Uterus (tissue), 3 donors: ENCODE measurements at regions not wholly inside any gene's neighbourhood (a gene's known extent, or its start where the extent isn't known, plus 50 kb on each side); places are given as distances from the start of the nearest gene placed in this dataset.
"Not testable (repeated sequence)": the region's sequence is repeated elsewhere in the genome, so short reads cannot be mapped to it uniquely, and the experiment has no call there.

Source experiments
- DNase-seq, 2 donors: peaks; one replicate each; pipeline ENCODE4 v3.0.0-alpha.2; 2019 to 2020
- H3K27ac ChIP-seq, 2 donors: fragments of 200-600 bp; sonication (generic); 1 replicate in 1 of 2; 2 replicates in 1 of 2; pipeline ENCODE4 v1.5.1; 2016 to 2018
- H3K27me3 ChIP-seq, 2 donors: fragments of 200-600 bp; sonication (generic); one replicate each; pipeline ENCODE4 v1.5.1; 2018 to 2019; ENCODE audit warnings: control low read depth in 1 of 2
- H3K36me3 ChIP-seq, 2 donors: fragments of 200-600 bp; sonication (generic); one replicate each; pipeline ENCODE4 v1.5.1; 2019; ENCODE audit warnings: control low read depth in 1 of 2
- H3K4me1 ChIP-seq, 2 donors: fragments of 200-600 bp; sonication (generic); one replicate each; pipeline ENCODE4 v1.5.1; 2018 to 2019; ENCODE audit warnings: control low read depth in 1 of 2
- H3K4me3 ChIP-seq, 2 donors: fragments of 200-600 bp; sonication (generic); 1 replicate in 1 of 2; 2 replicates in 1 of 2; pipeline ENCODE4 v1.5.1; 2018 to 2019; ENCODE audit warnings: mild to moderate bottlenecking in 1 of 2
- H3K9me3 ChIP-seq, 2 donors: fragments of 200-600 bp; sonication (generic); one replicate each; pipeline ENCODE4 v1.5.1; 2019; ENCODE audit warnings: control low read depth in 1 of 2
- CTCF ChIP-seq, 4 experiments: fragments of 200-600 bp in 2 of 4; fragments of 450-650 bp in 2 of 4; sonication (generic) in 2 of 4; IDR thresholded peaks; one replicate each; pipeline ENCODE4 v1.5.1; 2016 to 2019; ENCODE audit warnings: antibody characterized with exemption in 4 of 4, mild to moderate bottlenecking in 2 of 4, moderate library complexity in 1 of 4
- POLR2A ChIP-seq, 2 donors: fragments of 450-650 bp; IDR thresholded peaks; one replicate each; pipeline ENCODE4 v1.6.1; 2016; ENCODE audit warnings: antibody characterized with exemption in 2 of 2, mild to moderate bottlenecking in 1 of 2, moderate library complexity in 1 of 2
- intact Hi-C: fragments of 100-400 bp; cut with DNase I; formaldehyde crosslinking; loops from one replicate; pipeline ENCODE4 v1.15.1; 2023; ENCODE audit warnings: low total_unique reads
- donor health status: DM: yes; HTN: yes; CAD: no.

DNA sequence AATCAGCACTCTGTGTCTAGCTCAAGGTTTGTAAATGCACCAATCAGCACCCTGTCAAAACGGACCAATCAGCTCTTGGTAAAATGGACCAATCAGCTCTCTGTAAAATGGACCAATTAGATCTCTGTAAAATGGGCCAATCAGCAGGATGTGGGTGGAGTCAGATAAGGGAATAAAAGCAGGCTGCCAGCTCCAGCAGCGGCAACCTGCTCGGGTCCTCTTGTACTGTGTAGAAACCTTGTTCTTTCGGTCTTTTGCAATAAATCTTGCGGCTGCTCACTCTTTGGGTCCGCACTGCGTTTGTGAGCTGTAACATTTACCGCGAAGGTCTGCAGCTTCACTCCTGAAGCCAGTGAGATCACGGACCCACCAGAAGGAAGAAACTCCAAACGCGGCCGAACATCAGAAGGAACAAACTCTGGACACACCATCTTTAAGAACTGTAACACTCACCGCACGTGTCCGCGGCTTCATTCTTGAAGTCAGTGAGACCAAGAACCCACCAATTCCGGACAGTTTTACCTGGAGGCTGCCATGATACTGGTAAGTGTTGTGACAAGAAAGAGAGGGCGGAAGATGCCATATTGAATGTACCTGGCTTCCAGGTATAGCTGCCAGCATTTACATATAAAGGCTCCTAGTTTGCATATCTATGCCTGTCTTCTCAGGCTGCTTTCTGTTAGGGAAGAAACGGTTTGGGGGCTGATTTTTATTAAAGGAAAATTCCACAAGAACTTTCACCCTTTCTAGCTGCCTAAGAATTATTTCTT, 758.5 kb upstream of the CTNND2 start:
- H3K27ac ChIP-seq = no peak overlapping the region
- intact Hi-C loops = no loop called here
- H3K4me1 ChIP-seq = no peaks in the 10 kb centered on the region
- TF ChIP-seq POLR2A (IDR thresholded peaks at IDR 0.05) (no peak), CTCF (IDR thresholded peaks at IDR 0.05) (no peak)
- DNase-seq = no peak
- no peaks in the 10 kb centered on the region for H3K36me3 ChIP-seq
- no peaks in the 10 kb centered on the region for H3K27me3 ChIP-seq
- no peaks in the 10 kb centered on the region for H3K9me3 ChIP-seq
- no peak overlapping the region for H3K4me3 ChIP-seq

DNA sequence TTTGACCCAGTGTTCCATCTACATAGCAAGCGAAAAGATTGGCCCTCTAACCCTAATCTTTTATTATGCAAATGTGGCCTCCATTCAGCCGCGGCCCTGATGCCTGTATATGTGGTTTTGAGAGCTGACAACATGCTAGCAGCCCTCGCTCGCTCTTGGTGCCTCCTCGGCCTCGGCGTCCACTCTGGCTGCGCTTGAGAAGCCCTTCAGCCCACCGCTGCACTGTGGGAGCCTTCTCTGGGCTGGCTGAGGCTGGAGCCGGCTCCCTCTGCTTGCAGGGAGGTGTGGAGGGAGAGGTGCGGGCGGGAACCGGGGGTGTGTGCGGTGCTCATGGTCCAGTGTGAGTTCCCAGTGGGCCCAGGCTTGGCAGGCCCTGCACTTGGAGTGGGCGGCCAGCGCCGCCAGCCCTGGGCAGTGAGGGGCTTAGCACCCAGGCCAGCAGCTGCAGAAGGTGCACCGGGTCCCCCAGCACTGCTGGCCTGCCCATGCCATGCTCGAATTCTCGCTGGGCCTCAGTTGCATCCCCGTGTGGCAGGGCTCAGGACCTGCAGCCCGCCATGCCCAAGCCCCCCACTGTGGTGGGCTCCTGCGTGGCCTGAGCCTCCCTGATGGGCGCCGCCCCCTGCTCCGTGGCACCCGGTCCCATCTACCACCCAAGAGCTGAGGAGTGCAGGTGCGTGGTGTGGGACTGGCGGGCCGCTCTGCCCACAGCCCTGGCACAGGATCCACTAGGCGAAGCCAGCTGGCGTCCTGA, 757.5 kb upstream of the CTNND2 start:
- intact Hi-C loops = no loop called here
- no peaks in the 10 kb centered on the region for H3K9me3 ChIP-seq
- no peaks in the 10 kb centered on the region for H3K36me3 ChIP-seq
- TF ChIP-seq CTCF (IDR thresholded peaks at IDR 0.05) (no peak), POLR2A (IDR thresholded peaks at IDR 0.05) (no peak)
- no peak overlapping the region for H3K27ac ChIP-seq
- no peak overlapping the region for H3K4me3 ChIP-seq
- no peaks in the 10 kb centered on the region for H3K27me3 ChIP-seq
- no peak for DNase-seq
- H3K4me1 ChIP-seq = no peaks in the 10 kb centered on the region

- H3K36me3 ChIP-seq, H3K9me3 ChIP-seq, H3K27ac ChIP-seq, H3K4me1 ChIP-seq, H3K4me3 ChIP-seq, H3K27me3 ChIP-seq, intact Hi-C loops, DNase-seq: not testable (repeated sequence)
These were observed 756.2 kb upstream of the CTNND2 start for GRCh38 chr5:12660279-12661107.

DNA sequence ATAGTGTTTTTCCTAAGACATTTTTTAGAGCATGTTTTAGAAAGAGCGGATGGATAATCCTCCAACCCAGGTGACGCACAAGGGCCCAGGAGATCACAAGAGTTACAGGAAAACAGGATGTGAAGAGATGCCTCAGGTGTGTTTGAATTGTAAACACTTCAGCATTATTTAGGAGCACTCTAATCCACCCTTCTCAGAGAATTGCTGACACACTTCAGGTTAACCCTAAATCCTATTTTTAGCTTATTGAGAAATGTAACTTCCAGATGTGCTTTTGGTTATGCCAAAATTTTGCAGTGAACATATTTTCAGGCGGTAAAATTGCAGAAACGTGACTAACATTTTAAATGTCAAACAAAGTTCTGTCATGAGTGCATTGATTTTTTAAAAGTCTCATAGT, 755.4 kb upstream of the CTNND2 start:
- no peaks in the 10 kb centered on the region for H3K4me1 ChIP-seq
- DNase-seq = no peak
- intact Hi-C loops = no loop called here
- no peaks in the 10 kb centered on the region for H3K36me3 ChIP-seq
- no peak overlapping the region for H3K4me3 ChIP-seq
- TF ChIP-seq POLR2A (IDR thresholded peaks at IDR 0.05) (no peak), CTCF (IDR thresholded peaks at IDR 0.05) (no peak)
- H3K27me3 ChIP-seq = no peaks in the 10 kb centered on the region
- H3K27ac ChIP-seq = no peak overlapping the region
- H3K9me3 ChIP-seq = no peaks in the 10 kb centered on the region

DNA sequence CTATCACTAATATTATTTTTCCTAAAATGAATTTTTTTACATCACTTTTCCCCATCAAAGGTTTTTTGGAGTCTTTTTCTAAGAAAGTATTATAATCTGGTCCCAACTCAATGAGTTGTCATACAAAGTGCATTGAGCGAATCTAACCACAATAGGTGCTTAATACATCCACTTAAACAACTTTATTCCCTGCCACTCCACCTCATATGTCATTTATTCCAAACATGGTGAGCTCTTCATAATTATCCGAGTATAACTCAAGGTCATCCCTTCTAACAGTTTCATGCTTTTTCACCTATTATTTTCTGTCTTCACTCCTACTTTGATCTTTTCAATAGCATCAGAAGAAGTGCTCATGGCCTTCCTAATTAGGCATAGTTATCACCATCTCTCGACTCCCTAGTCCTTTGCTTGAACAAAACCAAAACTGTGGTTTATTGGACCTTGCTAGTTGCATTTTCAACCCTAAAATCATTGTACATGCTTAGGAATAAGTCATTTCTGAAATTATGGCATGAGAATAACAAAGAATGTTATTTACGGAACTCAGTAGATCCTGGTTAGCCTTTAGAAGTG, 754.7 kb upstream of the CTNND2 start:
- no peak overlapping the region for H3K27ac ChIP-seq
- H3K4me3 ChIP-seq = no peak overlapping the region
- no peaks in the 10 kb centered on the region for H3K27me3 ChIP-seq
- TF ChIP-seq CTCF (IDR thresholded peaks at IDR 0.05) = no peak
- no peak for TF ChIP-seq POLR2A (IDR thresholded peaks at IDR 0.05)
- no peaks in the 10 kb centered on the region for H3K4me1 ChIP-seq
- no peaks in the 10 kb centered on the region for H3K36me3 ChIP-seq
- H3K9me3 ChIP-seq = no peaks in the 10 kb centered on the region
- DNase-seq = no peak
- intact Hi-C loops = no loop called here

DNA sequence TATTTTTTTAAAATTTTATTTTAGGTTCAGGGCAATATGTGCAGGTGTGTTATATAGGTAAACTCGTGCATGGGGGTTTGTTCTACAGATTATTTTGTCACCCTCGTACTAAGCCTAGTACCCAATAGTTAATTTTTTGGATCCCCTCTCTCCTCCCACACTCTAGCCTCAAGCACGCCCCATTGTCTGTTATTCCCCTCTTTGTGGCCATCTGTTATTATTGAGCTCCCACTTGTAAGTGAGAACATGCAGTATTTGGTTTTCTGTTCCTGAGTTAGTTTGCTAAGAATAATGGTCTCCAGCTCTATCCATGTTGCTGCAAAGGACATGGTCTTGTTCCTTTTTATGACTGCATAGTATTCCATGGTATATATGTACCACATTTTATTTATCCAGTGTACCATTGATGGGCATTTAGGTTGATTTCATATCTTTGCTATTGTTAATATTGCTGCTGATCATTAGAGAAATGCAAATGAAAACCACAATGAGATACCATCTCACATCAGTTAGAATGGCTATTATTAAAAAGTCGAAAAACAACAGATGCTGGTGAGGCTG, 753.7 kb upstream of the CTNND2 start:
- H3K36me3 ChIP-seq, H3K27ac ChIP-seq, H3K4me1 ChIP-seq, intact Hi-C loops, H3K27me3 ChIP-seq, H3K4me3 ChIP-seq, DNase-seq, H3K9me3 ChIP-seq: not testable (repeated sequence)
